NB4 (cell line): ENCODE measurements at regions not wholly inside any gene's neighbourhood (a gene's known extent, or its start where the extent isn't known, plus 50 kb on each side); places are given as distances from the start of the nearest gene placed in this dataset.

Experiments
- DNase-seq: peaks from one replicate; pipeline ENCODE4 v3.0.0; 2010; ENCODE audit warnings: low read depth
- H3K4me3 ChIP-seq: one replicate; pipeline ENCODE4 v1.5.1; 2011; ENCODE audit warnings: mild to moderate bottlenecking, low read depth, low read length, moderate library complexity
- MYC ChIP-seq: IDR thresholded peaks from 2 replicates; pipeline ENCODE4 v1.6.1; 2011; ENCODE audit warnings: low read depth, low read length
- POLR2A ChIP-seq: IDR thresholded peaks from 2 replicates; pipeline ENCODE4 v1.6.1; 2011; ENCODE audit warnings: mild to moderate bottlenecking; ENCODE audit not compliant: insufficient read length; ENCODE audit errors: extremely low read depth
- TF ChIP-seq, protein P1 (sequence below): IDR thresholded peaks from one replicate; pipeline ENCODE4 v1.5.1; 2012; ENCODE audit warnings: low read depth, low read length
- TF ChIP-seq, protein P2 (sequence below): IDR thresholded peaks from 2 replicates; pipeline ENCODE4 v1.6.1; 2011; ENCODE audit warnings: low read depth, low read length

DNA sequence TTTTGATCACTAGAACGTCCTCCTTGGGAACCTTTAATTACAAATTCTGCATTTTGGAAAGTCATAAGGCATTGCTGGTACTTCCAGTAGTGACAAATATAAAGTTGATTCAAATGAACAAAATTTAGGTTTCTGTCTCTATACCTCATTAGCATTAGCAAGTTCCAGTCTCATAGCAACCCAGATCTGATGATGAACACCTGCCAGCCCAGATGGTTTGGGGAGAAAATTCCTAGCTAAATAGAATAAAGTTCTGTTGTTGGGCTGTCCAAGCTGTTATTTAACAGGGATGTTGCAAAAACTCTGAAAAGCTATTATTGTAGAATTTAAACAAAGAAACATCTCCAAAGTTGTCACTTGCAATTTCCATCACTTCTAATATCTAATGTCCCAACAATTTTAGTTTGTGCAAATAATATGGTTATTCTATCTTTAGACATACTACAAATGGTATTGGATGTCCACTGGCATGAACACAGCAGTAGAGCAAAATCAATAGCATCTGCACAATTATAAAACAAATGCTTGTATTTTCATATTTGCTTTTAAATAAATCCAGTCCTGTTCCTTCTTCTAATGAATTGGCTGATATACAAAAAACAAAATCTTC, 299.4 kb downstream of the SLC16A7 start:
- TF ChIP-seq, protein P1, sequence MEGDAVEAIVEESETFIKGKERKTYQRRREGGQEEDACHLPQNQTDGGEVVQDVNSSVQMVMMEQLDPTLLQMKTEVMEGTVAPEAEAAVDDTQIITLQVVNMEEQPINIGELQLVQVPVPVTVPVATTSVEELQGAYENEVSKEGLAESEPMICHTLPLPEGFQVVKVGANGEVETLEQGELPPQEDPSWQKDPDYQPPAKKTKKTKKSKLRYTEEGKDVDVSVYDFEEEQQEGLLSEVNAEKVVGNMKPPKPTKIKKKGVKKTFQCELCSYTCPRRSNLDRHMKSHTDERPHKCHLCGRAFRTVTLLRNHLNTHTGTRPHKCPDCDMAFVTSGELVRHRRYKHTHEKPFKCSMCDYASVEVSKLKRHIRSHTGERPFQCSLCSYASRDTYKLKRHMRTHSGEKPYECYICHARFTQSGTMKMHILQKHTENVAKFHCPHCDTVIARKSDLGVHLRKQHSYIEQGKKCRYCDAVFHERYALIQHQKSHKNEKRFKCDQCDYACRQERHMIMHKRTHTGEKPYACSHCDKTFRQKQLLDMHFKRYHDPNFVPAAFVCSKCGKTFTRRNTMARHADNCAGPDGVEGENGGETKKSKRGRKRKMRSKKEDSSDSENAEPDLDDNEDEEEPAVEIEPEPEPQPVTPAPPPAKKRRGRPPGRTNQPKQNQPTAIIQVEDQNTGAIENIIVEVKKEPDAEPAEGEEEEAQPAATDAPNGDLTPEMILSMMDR, result no peak
- TF ChIP-seq MYC (no peak), POLR2A (no peak)
- TF ChIP-seq, protein P2, sequence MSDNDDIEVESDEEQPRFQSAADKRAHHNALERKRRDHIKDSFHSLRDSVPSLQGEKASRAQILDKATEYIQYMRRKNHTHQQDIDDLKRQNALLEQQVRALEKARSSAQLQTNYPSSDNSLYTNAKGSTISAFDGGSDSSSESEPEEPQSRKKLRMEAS, result no peak
- no peak overlapping the region for H3K4me3 ChIP-seq
- no peak for DNase-seq

DNA sequence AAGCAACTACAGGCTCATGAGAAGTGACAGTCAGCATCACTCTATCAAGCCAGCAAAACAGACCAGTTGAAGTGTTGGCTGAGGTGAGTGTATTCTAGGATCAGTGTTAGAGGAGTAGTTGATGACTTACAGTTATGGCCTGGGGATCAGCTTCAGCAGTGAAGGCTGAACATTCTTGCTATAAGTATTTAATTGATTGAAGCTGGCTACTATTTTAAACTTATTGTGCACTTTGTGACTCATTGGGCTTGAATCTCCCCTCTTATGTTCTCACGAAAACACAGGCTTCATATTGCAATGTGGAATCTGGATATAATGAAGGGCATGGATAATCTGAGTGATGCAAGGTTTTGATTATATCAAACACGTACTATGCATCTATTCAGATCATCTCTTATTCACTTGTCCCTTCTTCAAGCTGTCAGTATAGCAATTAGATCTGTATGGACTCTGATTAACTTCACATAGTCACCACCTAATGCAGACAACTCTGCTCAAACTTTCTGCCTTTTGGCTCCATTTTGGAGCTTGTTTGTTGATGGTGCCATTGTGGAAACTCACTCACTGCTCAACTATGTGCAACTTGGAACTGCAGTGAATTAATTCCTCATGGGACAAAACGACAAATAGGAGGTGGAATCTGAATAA, 309.2 kb downstream of the SLC16A7 start:
- H3K4me3 ChIP-seq, result no peak overlapping the region
- TF ChIP-seq, protein P2, result no peak
- TF ChIP-seq MYC, result no peak
- no peak for TF ChIP-seq POLR2A
- TF ChIP-seq, protein P1, result no peak
- no peak for DNase-seq

DNA sequence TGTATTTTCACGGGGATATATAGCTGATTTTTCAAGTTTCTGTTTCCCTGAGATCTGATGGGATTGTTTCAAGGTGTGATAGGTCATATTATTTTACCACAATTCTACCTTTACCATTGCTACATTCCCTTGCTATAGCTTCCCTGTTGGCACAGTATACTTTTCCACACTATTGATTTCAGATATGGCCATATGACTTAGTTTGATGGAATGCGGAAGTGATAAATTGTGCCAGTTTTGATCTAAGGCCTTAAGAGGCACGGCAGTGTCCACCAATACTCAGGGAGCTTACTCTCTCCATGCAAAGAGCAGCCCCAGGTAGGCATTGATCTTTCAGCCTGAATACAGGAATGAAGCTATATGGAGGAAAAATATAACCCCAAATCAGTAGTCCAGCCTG, 315.7 kb downstream of the SLC16A7 start:
- H3K4me3 ChIP-seq, result no peak overlapping the region
- TF ChIP-seq MYC (no peak), POLR2A (no peak)
- TF ChIP-seq, protein P2, result no peak
- TF ChIP-seq, protein P1, result no peak
- no peak for DNase-seq

DNA sequence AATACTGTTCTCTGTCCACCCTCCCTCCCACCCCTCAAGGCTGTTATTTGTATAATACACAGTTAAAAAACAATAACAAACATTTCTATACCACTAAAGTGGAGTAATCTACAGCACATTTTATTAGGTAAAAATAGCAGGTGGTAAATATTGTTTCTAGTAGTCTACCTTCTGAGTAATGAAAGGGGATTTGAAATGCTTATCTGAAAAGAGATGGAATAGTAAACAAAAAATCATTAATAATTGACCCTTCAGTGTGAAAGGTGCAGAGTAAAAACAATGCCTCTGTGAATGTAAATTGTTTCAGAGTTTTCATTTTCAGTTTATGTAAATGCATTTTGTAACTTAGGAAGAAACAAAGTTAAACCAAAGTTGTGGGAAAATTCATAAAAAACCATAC, 321.2 kb downstream of the SLC16A7 start:
- TF ChIP-seq MYC, result no peak
- TF ChIP-seq, protein P2, result no peak
- TF ChIP-seq POLR2A, result no peak
- TF ChIP-seq, protein P1, result no peak
- no peak for DNase-seq
- no peak overlapping the region for H3K4me3 ChIP-seq

DNA sequence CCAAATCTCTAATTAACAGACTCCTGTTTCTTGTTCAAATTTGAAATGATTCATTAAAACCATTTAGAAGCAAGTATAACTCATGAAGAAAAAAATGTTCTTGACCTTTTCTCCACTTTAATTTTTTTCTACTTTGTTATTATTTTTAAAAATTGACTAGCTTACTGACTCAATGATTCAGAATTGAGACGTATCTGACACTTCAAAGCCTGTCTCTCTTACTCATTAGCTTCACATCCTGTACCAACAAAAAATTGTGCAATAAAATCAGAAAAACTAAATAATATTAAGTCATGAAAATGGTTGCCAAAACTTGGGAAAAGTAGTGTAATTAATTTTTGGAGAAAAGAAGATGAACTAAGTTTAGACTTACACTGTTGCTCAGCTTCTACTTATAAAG, 331.2 kb downstream of the SLC16A7 start:
- DNase-seq, result no peak
- no peak overlapping the region for H3K4me3 ChIP-seq
- TF ChIP-seq MYC, result no peak
- TF ChIP-seq, protein P2, result no peak
- no peak for TF ChIP-seq POLR2A

DNA sequence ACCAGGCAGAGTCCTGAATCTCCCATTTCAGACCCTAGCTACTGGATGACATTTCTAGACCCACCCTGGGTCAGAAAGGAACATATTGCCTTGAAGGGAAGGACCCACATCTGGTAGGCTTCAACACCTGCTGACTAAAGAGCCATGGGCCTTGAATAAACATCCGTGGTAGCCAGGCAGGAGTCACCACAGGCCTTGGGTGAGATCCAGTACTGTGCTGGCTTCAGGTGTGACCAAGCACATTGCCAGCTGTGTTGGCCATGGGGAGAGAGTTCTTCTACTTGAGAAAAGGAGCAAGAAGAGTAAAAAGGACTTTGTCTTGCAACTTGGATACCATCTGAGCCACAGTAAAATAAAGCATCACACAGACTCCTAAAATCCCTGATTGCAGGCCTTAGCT, 332.6 kb downstream of the SLC16A7 start:
- no peak overlapping the region for H3K4me3 ChIP-seq
- TF ChIP-seq, protein P2, result no peak
- no peak for DNase-seq
